ENCODE measurements at regions not wholly inside any gene's neighbourhood (a gene's known extent, or its start where the extent isn't known, plus 50 kb on each side); places are given as distances from the start of the nearest gene placed in this dataset.

DNA sequence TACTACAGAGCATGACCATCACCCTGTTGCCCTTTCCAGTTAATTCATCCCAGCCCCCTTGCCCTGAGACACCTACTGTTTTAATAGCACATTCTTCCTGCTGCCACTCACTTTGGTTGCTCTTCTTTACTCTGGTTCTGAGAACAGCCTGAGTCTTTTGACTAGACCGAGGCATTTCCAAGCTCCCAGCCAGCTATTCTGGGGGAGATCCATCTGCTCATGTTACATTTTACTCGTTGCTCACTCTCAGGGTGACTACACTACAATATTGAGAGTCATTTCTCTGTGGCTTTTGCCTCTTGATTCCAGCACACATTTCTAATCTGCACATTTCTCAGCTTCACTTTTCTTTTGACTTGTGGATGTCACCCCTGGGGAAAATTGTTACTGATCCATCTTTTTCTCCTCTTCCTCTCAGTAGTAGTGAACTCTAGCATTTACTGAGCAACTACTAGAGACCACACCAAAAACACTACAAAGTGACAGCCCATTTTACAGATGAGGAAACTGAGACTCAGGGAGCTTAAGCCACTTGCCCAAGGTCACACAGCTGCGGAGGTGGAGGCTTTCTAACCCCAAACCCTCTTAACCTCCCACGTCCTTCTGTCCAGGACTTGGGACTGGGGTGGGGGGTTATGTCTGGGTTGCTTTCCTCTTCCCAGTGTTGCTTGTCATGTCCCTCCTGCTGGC lies 117.8 kb downstream of the C11orf91 start:
- peaks cover 12 to 47% of the 10 kb centered on the region in 2 experiments; a peak in 4 of 5 replicates for H3K27me3 ChIP-seq (ENCODE audit: control insufficient read depth in 2 of 2, insufficient read depth in 2 of 2, low read length in 2 of 2)
- no peak for ATAC-seq

DNA sequence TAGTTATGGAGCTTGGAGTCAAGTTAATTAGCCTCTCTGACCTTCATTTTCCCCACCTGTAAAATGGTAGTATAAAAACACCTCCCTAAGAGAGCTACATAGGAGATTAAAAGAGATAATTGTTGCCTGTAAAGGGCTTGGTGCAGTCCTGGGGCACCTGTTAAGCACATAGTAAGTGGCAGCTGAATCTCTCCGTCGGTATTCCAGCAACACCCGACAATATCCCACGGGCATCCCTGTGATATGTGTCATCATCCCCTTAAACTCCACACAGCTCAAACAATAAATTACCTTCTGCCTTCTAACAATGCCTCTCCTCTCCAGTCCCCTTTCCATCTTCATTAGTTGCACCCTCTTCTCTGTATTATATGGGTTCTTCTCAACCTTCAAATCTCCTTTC lies 121.5 kb downstream of the C11orf91 start:
- Histone ChIP-seq H3K27me3 (ENCODE audit: control insufficient read depth in 2 of 2, insufficient read depth in 2 of 2, low read length in 2 of 2) (peaks cover 19 to 62% of the 10 kb centered on the region in 2 experiments; a peak in 4 of 5 replicates), H3K4me3 (no peak overlapping the region), H2AFZ (ENCODE audit: low read depth, low read length) (no peak overlapping the region), H3K79me2 (ENCODE audit: control insufficient read depth, insufficient read depth, low read length) (no peaks in the 10 kb centered on the region), H4K20me1 (replicated peaks; ENCODE audit: control insufficient read depth, insufficient read depth, low read length) (no peaks in the 10 kb centered on the region; the same call in 1 of the 2 replicates), H3K9me3 (replicated peaks; ENCODE audit: control insufficient read depth, insufficient read depth, low read depth, low read length) (no peaks in the 10 kb centered on the region; the same call in 1 of the 2 replicates), H3K27ac (ENCODE audit: extremely low read depth, low read depth, low read length) (no peak overlapping the region), H3K4me2 (ENCODE audit: insufficient read depth, low read length) (no peak overlapping the region), H3K4me1 (replicated peaks in 1 of 2; ENCODE audit: control insufficient read depth in 2 of 2, insufficient read depth in 2 of 2, low read length in 2 of 2) (no peaks in the 10 kb centered on the region), H3K36me3 (ENCODE audit: control insufficient read depth, insufficient read depth, low read length) (no peaks in the 10 kb centered on the region), H3K9me1 (ENCODE audit: control insufficient read depth, insufficient read depth, low read length) (no peaks in the 10 kb centered on the region), H3K9ac (ENCODE audit: insufficient read depth in 1 of 2, low read depth in 2 of 2, low read length in 2 of 2) (no peak overlapping the region)
- no TSS peak for BruUV-seq (replicated peaks)
- ChIA-PET POLR2A (interaction anchor here (0.6 kb wide), 1 partner anchor 593 kb away, joined by 3 read pairs; no protein-coding TSS in a partner anchor), CTCF (ENCODE audit: low intra/inter-chr PET ratio) (no interaction called here)
- in situ Hi-C loops (cut with MboI): no loop called here
- intact Hi-C loops (cut with micrococcal nuclease): no loop called here
- 0% methylated on average over 4 of the region's 4 CpGs for WGBS (ENCODE audit: insufficient coverage, low coverage, missing lambda C conversion rate)
- DNase-seq (ENCODE audit: extremely low read depth in 1 of 4, low spot score in 3 of 4) (no peak), ATAC-seq (no peak), FAIRE-seq (no peak)
- TF ChIP-seq EWSR1 (IDR thresholded peaks at IDR 0.05; ENCODE audit: borderline replicate concordance, low read depth, partially characterized antibody): no peak
- TF ChIP-seq CBX2 (IDR thresholded peaks at IDR 0.05; ENCODE audit: insufficient read depth, low read length, poor library complexity, severe bottlenecking): no peak
- TF ChIP-seq, protein P1, sequence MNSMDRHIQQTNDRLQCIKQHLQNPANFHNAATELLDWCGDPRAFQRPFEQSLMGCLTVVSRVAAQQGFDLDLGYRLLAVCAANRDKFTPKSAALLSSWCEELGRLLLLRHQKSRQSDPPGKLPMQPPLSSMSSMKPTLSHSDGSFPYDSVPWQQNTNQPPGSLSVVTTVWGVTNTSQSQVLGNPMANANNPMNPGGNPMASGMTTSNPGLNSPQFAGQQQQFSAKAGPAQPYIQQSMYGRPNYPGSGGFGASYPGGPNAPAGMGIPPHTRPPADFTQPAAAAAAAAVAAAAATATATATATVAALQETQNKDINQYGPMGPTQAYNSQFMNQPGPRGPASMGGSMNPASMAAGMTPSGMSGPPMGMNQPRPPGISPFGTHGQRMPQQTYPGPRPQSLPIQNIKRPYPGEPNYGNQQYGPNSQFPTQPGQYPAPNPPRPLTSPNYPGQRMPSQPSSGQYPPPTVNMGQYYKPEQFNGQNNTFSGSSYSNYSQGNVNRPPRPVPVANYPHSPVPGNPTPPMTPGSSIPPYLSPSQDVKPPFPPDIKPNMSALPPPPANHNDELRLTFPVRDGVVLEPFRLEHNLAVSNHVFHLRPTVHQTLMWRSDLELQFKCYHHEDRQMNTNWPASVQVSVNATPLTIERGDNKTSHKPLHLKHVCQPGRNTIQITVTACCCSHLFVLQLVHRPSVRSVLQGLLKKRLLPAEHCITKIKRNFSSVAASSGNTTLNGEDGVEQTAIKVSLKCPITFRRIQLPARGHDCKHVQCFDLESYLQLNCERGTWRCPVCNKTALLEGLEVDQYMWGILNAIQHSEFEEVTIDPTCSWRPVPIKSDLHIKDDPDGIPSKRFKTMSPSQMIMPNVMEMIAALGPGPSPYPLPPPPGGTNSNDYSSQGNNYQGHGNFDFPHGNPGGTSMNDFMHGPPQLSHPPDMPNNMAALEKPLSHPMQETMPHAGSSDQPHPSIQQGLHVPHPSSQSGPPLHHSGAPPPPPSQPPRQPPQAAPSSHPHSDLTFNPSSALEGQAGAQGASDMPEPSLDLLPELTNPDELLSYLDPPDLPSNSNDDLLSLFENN (IDR thresholded peaks at IDR 0.05; ENCODE audit: low read depth in 2 of 2, low read length in 2 of 2): no peak
- no peak for TF ChIP-seq MTA2 (IDR thresholded peaks at IDR 0.05; ENCODE audit: low read depth)

More for the DNA sequence above, 117.8 kb downstream of the C11orf91 start:
- TF ChIP-seq ZNF253 (CRISPR knock-in tag; conservative IDR thresholded peaks at IDR 0.05) (no peak), RBM25 (IDR thresholded peaks at IDR 0.05; ENCODE audit: low read depth, low read length, severe bottlenecking) (peak; percentile 82), TSC22D4 (tag; IDR thresholded peaks at IDR 0.05) (no peak), MAX (CRISPR knock-in tag; IDR thresholded peaks at IDR 0.05) (no peak), ADNP (tag; IDR thresholded peaks at IDR 0.05) (peak; percentile 32; the same call in 1 of the 2 replicates)
- intact Hi-C loops (cut with micrococcal nuclease): no loop called here
- Histone ChIP-seq H3K9ac (ENCODE audit: insufficient read depth in 1 of 2, low read depth in 2 of 2, low read length in 2 of 2) (no peak overlapping the region), H3K79me2 (ENCODE audit: control insufficient read depth, insufficient read depth, low read length) (no peaks in the 10 kb centered on the region), H3K4me1 (replicated peaks in 1 of 2; ENCODE audit: control insufficient read depth in 2 of 2, insufficient read depth in 2 of 2, low read length in 2 of 2) (no peaks in the 10 kb centered on the region), H3K9me3 (replicated peaks; ENCODE audit: control insufficient read depth, insufficient read depth, low read depth, low read length) (no peaks in the 10 kb centered on the region; the same call in 1 of the 2 replicates), H3K9me1 (ENCODE audit: control insufficient read depth, insufficient read depth, low read length) (no peaks in the 10 kb centered on the region), H2AFZ (ENCODE audit: low read depth, low read length) (no peak overlapping the region), H4K20me1 (replicated peaks; ENCODE audit: control insufficient read depth, insufficient read depth, low read length) (no peaks in the 10 kb centered on the region; the same call in 1 of the 2 replicates), H3K27ac (ENCODE audit: extremely low read depth, low read depth, low read length) (no peak overlapping the region), H3K4me3 (no peak overlapping the region), H3K4me2 (ENCODE audit: insufficient read depth, low read length) (no peak overlapping the region), H3K36me3 (ENCODE audit: control insufficient read depth, insufficient read depth, low read length) (no peaks in the 10 kb centered on the region)
- POLR2A ChIA-PET: interaction anchor here (0.6 kb wide), 1 partner anchor 8 kb away, joined by 3 read pairs; no protein-coding TSS in a partner anchor
- DNase-seq (ENCODE audit: extremely low read depth in 1 of 4, low spot score in 3 of 4): no peak
- 5% methylated on average over 4 of the region's 4 CpGs for WGBS (ENCODE audit: insufficient coverage, low coverage, missing lambda C conversion rate)
- BruUV-seq (replicated peaks): no TSS peak
- FAIRE-seq: no peak
- in situ Hi-C loops (cut with MboI): no loop called here
- CTCF ChIA-PET (ENCODE audit: low intra/inter-chr PET ratio): interaction anchor here (0.6 kb wide), 1 partner anchor 84 kb away, joined by 3 read pairs; no protein-coding TSS in a partner anchor

Measured in K562 (cell line).